ENCODE measurements at regions not wholly inside any gene's neighbourhood (a gene's known extent, or its start where the extent isn't known, plus 50 kb on each side); places are given as distances from the start of the nearest gene placed in this dataset.

GRCh38 chr7:31458203-31458602 is 55.7 kb upstream of the ITPRID1 start:
- Histone ChIP-seq H3K9me3 (no peaks in the 10 kb centered on the region), H3K27me3 (ENCODE audit: low read depth) (no peaks in the 10 kb centered on the region), H3K4me1 (no peaks in the 10 kb centered on the region), H3K27ac (no peak overlapping the region), H3K36me3 (no peaks in the 10 kb centered on the region), H3K4me3 (no peak overlapping the region)
- TF ChIP-seq CTCF (IDR thresholded peaks at IDR 0.05), result no peak
- no peak for ATAC-seq
- DNase-seq, result no peak
- intact Hi-C loops (cut with DNase I), result no loop called here

GRCh38 chr7:31462636-31463035 is 51.3 kb upstream of the ITPRID1 start:
- H3K27ac ChIP-seq, result no peak overlapping the region
- H3K27me3 ChIP-seq (ENCODE audit: low read depth), result no peaks in the 10 kb centered on the region
- no peaks in the 10 kb centered on the region for H3K36me3 ChIP-seq
- ATAC-seq (no peak), DNase-seq (no peak)
- H3K4me1 ChIP-seq, result no peaks in the 10 kb centered on the region
- TF ChIP-seq CTCF (IDR thresholded peaks at IDR 0.05), result no peak
- no peaks in the 10 kb centered on the region for H3K9me3 ChIP-seq
- intact Hi-C loops (cut with DNase I), result no loop called here
- H3K4me3 ChIP-seq, result no peak overlapping the region
